ENCODE measurements at regions not wholly inside any gene's neighbourhood (a gene's known extent, or its start where the extent isn't known, plus 50 kb on each side); places are given as distances from the start of the nearest gene placed in this dataset.

DNA sequence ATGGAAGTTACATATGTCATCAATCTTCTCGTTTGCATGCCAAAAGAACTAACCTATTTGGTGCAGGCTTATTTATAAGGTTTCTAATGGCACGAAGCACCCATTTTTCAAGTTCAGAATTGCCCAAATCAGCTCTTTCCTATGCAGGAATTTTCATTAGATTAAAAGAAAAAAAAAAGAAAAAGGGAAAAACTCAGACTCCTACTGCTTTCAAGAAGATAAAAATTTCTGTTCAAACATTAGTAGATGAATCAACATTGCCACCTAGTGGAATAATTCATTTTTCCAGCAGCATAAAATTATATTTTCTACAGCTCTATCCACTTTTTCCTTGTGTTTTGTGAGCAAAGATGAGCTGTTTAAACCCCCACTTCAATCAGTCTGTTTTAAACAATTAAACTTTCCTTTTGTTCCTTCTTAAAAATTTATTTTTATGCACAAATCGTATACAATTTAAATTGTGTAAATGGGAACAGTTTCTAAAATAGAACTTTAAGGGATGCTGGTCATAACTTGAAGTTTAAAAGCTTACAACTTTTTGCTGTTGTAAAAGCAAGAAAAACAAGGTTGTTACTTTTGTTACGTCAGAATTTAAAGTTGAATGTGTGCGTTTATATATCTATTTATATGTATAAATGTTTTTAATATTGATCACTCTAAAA, 309.9 kb downstream of the ARAP2 start:
- no peak for DNase-seq

GRCh38 chr4:35938936-35939335, 305.4 kb downstream of the ARAP2 start:
- no peak for DNase-seq

- no peak for DNase-seq
These were observed 304.6 kb downstream of the ARAP2 start for GRCh38 chr4:35939751-35940150.

DNA sequence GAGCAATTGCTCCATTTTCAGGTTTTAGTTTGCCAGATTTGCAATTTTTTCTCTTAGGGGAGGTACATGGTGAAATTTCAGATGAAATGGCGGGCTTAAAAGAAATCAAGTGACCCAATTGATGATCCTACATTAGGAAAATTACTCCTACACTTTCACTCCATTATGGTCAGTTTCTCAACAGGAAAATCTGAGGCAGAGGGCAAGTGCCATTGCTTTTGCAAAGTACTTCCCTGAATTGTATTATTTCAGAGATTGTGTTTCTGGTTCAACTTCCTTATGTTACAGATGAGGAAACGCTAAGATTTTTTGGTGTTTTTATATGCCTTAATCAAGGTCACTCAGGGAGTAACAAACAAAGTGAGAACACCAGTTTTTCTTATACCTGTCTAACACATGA, 302.2 kb downstream of the ARAP2 start:
- DNase-seq = no peak

GRCh38 chr4:35943606-35944005, 300.7 kb downstream of the ARAP2 start:
- DNase-seq = no peak

GRCh38 chr4:35948171-35948570, 296.1 kb downstream of the ARAP2 start:
- DNase-seq = no peak

- DNase-seq = no peak
These were observed 293.9 kb downstream of the ARAP2 start for GRCh38 chr4:35950442-35950841.

DNA sequence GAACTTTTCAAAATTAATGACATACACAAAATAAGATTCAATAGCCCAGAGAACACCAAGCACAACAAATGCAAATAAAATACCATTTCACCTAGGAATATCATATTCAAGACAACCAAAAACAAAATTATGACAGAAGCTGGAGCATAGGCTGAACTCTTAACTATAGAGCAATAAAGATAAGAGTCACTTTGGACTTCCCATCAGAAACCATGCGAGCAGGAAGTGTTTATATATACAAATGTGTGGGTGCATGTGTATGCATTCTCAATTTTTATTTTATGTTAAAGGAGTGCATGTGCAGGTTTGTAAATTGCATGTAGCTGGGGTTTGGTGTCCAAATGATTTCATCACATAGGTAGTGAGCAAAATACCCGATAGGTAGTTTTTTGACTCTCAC, 291.6 kb downstream of the ARAP2 start:
- no peak for DNase-seq

- no peak for DNase-seq
These were observed 280.9 kb downstream of the ARAP2 start for GRCh38 chr4:35963383-35963782.

DNA sequence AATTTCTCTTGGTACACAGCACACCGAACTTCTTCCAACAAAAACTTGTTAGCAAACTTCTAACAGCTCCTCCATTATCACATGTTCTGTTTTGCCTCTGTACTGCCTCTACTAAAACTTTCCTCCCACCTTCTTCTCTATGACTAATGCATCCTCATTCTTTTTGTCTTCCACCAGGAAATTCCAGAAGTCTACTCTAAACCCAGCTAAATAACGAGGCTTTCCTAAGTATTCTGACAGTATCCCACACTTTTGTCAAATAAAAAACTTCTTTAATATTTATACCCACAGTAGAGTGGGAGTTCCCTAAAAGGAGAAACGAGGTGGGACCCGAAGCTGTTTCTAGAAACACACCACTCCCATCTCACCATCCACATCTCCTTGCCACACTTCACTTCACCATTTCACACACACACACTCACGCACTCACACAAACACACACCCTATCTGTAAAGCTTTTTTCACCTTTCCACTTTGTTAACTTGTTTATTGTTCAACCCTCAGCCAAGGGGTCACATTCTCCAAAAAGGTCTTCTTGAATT, 280.3 kb downstream of the ARAP2 start:
- DNase-seq = no peak

DNA sequence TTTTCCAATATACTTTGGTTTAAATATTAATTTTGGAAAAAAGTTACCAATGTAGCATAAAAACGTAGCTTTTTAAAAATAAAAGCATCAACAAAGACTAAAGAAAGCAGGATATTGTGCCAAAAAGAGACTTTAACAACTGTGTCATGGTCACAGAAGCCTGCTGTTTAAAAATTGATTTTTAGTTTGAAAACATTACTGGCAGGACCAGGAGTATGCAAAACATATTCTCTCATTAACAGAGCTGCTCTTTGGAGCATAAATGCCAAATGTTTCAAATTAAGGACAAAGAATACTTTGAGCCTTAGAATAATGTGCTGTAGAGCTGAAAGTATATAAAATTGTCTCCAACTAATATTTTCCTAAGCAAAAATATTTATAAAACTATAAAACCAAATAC, 279.0 kb downstream of the ARAP2 start:
- DNase-seq = no peak

DNA sequence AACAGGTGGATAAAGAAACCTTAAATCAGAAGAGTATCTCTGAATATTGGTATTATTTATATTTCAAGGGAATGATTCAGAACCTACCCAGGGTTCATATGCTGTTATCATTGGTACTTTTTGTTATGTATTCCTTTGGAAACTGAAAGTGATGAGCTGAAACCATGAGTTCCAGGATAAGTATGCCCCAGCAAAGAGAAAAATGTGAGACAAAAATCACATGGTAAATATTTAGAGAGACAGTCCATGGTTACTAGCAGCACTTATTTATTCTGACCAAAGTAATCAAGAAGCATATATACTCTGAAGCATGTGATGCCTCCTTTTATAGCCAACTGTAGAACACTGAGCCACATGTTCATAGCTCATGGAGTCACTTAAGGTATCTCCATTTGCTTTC, 277.7 kb downstream of the ARAP2 start:
- no peak for DNase-seq

DNA sequence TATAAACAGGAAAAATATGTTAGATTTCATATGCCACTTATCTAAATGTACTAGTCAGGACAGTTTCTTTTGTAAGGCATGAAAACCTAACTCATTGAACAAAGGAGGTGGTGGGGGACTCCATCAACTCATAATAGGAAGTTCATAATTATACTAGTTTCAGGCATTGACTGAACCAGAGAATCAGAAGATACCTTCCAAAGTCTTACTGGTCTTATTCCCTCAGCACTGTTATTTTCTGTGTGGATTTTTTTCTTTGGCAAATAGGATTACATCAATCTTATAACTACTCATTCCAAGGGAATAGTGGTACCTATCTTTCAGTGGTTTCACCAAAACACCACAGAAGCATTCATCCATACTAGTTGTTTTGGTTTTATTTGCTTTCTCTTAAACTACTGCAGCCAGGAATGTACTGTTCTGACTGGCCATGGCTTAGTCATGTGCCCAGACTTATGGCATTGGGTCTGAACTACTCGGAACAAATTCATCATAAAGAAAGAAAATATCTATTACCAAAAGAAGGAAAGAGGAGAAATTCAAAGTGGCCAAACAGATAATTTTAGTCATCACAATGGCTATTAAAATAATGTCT, 273.9 kb downstream of the ARAP2 start:
- DNase-seq = no peak

GRCh38 chr4:35972814-35973213, 271.5 kb downstream of the ARAP2 start:
- DNase-seq = no peak

DNA sequence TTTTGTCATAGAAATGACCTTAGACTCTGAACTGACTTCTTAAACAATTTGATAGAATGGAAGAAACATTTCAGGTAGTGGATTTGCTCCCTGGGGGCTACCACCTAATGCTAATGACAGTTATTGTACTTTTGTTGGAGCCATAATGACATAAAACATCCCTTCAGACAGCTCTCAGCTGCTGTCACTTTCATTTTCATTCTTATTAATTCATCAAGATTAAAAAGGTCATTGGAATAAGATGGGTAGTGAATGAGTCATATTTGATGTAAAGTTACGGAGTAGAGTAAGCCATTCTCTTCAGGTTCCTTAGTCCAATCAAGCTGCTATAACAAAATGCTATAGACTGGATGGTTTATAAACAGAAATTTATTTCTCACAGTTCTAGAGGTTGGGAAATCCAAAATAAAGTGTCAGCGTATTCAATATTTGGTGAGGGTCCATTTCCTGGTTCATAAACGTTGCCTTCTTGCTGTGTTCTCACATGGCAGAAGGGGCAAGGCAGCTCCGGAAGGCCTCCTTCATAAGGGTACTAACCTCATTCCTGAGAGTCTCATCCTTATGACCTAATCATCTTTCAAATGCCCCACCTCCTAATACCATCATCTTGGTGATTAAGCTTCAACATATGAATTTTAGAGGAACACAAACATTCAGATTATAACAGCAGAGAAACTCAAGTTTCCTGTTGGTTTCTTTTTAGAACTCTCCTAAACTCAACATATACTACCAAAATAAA, 268.5 kb downstream of the ARAP2 start:
- no peak for DNase-seq

DNA sequence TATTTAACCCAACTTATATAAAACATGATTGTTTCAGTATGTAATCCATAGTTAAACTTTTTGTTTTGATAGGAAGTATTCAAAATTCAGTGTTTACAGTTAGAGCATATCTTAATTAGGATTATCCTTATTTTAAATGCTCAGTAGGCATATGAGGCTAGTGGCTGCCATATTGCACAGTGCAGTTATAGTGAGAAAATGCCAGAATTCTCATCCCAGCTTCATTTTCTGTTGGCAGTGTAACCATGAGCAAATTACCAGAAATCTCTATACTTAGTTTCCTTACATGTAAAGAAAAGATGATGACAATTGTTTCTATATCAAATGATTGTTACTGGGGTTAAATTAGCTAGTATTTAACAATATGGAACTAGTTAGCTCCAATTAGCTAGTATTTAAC, 265.8 kb downstream of the ARAP2 start:
- DNase-seq = no peak

GRCh38 chr4:35982318-35982717, 262.0 kb downstream of the ARAP2 start:
- no peak for DNase-seq

DNA sequence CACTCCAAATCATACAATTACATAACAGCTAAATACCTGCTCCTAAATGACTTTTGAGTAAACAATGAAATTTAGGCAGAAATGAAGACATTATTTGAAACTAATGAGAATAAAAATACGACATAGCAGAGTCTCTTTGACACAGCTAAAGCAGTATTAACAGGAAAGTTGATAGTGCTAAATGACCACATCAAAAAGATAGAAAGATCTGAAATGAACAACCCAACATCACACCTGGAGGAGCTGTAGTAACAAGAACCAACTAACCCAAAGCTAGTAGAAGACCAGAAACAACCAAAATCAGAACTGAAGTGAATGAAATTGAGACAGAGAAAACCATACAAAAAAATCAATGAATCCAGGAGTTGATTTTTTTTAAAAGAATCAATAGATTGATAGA, 257.8 kb downstream of the ARAP2 start:
- DNase-seq = no peak

DNA sequence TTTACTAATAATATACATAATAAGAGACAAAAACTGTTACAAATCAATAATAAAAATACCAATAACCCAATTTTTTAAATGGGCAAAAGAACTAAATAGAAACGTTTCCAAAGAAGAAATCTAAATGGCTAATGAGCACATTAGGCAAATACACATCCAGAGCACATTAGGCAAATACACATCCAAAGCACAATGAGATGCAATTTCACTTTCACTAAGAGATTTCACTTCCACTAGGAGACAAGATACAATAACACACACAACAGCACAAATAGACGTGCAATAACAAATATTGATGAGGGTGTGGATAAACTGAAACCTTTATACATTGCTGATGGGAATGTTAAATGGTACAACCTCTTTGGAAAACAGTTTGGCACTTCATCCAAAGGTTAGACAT, 250.7 kb downstream of the ARAP2 start:
- DNase-seq = no peak

GRCh38 chr4:36000941-36001557, 243.3 kb downstream of the ARAP2 start:
- DNase-seq = no peak

DNA sequence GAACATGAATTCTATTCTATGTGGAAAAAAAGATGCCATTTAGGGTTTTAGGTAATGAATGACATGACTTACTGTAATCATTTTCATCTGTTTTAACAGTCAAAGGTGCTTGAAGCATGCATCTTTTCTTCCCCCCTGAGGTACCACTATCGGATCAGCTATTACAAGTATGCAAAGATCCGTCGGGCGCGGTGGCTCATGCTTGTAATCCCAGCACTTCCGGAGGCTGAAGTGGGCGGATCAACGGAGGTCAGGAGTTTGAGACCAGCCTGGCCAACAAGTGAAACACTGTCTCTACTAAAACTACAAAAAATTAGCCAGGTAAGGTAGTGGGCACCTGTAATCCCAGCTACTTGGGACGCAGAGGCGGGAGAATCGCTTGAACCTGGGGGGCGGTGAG, 241.3 kb downstream of the ARAP2 start:
- no peak for DNase-seq

GRCh38 chr4:36004204-36004851, 240.0 kb downstream of the ARAP2 start:
- DNase-seq = no peak

- DNase-seq = no peak
These were observed 238.1 kb downstream of the ARAP2 start for GRCh38 chr4:36006226-36006625.
